Skin of body (tissue), 1 donor: ENCODE measurements at regions not wholly inside any gene's neighbourhood (a gene's known extent, or its start where the extent isn't known, plus 50 kb on each side); places are given as distances from the start of the nearest gene placed in this dataset.

Source experiments
- DNase-seq: peaks from one replicate; lab custom pipeline; 2025; lab: John Stamatoyannopoulos, UW

GRCh38 chr2:120898496-120898895 is 162.8 kb downstream of the GLI2 start:
- no peak for DNase-seq

GRCh38 chr2:120898961-120899750 is 163.5 kb downstream of the GLI2 start:
- DNase-seq = peak; percentile 75

GRCh38 chr2:120899771-120900170 is 164.1 kb downstream of the GLI2 start:
- no peak for DNase-seq

- DNase-seq = no peak
Measured at GRCh38 chr2:120901201-120901600, 165.5 kb downstream of the GLI2 start.

GRCh38 chr2:120902592-120902991 is 166.9 kb downstream of the GLI2 start:
- DNase-seq = no peak

- no peak for DNase-seq
Measured at GRCh38 chr2:120904379-120904778, 168.7 kb downstream of the GLI2 start.

- peak; percentile 53 for DNase-seq
Measured at GRCh38 chr2:120904830-120905234, 169.2 kb downstream of the GLI2 start.

- no peak for DNase-seq
Measured at GRCh38 chr2:120905298-120905697, 169.6 kb downstream of the GLI2 start.

GRCh38 chr2:120905824-120906571 is 170.3 kb downstream of the GLI2 start:
- no peak for DNase-seq

- no peak for DNase-seq
Measured at GRCh38 chr2:120906914-120907313, 171.2 kb downstream of the GLI2 start.

GRCh38 chr2:120907822-120908221 is 172.2 kb downstream of the GLI2 start:
- no peak for DNase-seq

- DNase-seq = no peak
Measured at GRCh38 chr2:120908314-120908975, 172.8 kb downstream of the GLI2 start.

- no peak for DNase-seq
Measured at GRCh38 chr2:120909102-120909501, 173.4 kb downstream of the GLI2 start.

- DNase-seq = no peak
Measured at GRCh38 chr2:120910164-120910563, 174.5 kb downstream of the GLI2 start.

- DNase-seq = no peak
Measured at GRCh38 chr2:120910956-120911951, 175.6 kb downstream of the GLI2 start.

- peak; percentile 28 for DNase-seq
Measured at GRCh38 chr2:120912101-120912985, 176.7 kb downstream of the GLI2 start.

- DNase-seq = no peak
Measured at GRCh38 chr2:120913972-120914838, 178.5 kb downstream of the GLI2 start.

- DNase-seq = peak; percentile 40
Measured at GRCh38 chr2:120914839-120915521, 179.3 kb downstream of the GLI2 start.
